ENCODE measurements at regions not wholly inside any gene's neighbourhood (a gene's known extent, or its start where the extent isn't known, plus 50 kb on each side); places are given as distances from the start of the nearest gene placed in this dataset.

- TF ChIP-seq CTCF (IDR thresholded peaks at IDR 0.05; ENCODE audit: insufficient read depth, low read depth, low read length) (no peak), EZH2 (IDR thresholded peaks at IDR 0.05; ENCODE audit: insufficient read depth, low read length) (no peak)
Observed at GRCh38 chr12:91264178-91264577, 81.6 kb upstream of the DCN start.
